GM23338 (cell line): ENCODE measurements at regions not wholly inside any gene's neighbourhood (a gene's known extent, or its start where the extent isn't known, plus 50 kb on each side); places are given as distances from the start of the nearest gene placed in this dataset.

ENCODE experiments used
- ATAC-seq: fragments of 200-7000 bp; cut with Tn5 transposase; 3 replicates; pipeline ENCODE4 v1.9.1; 2020
- DNase-seq: peaks from one replicate; pipeline ENCODE4 v3.0.0-alpha.2; 2015; ENCODE audit warnings: low spot score
- H2AFZ ChIP-seq: fragments of 200-600 bp; sonication (generic); 2 replicates; pipeline ENCODE4 v1.8.0; 2016; ENCODE audit warnings: antibody characterized with exemption, mild to moderate bottlenecking, moderate library complexity
- H3F3A ChIP-seq: fragments of 200-600 bp; sonication (generic); replicated peaks from 2 replicates; pipeline ENCODE4 v1.8.0; 2017; ENCODE audit warnings: antibody characterized with exemption, mixed run types, low read depth
- H3K27ac ChIP-seq: fragments of 200-600 bp; sonication (generic); 2 replicates; pipeline ENCODE4 v1.6.1; 2016; ENCODE audit warnings: low read depth
- H3K27me3 ChIP-seq: fragments of 200-600 bp; sonication (generic); 2 replicates; pipeline ENCODE4 v1.8.0; 2016; ENCODE audit warnings: mild to moderate bottlenecking, mixed run types, moderate library complexity; ENCODE audit not compliant: insufficient read depth
- H3K36me3 ChIP-seq: fragments of 200-600 bp; sonication (generic); 2 replicates; pipeline ENCODE4 v1.8.0; 2016; ENCODE audit warnings: mild to moderate bottlenecking; ENCODE audit not compliant: insufficient read depth
- H3K4me1 ChIP-seq: fragments of 200-600 bp; sonication (generic); 2 replicates; pipeline ENCODE4 v1.8.0; 2016; ENCODE audit warnings: mild to moderate bottlenecking, moderate library complexity; ENCODE audit not compliant: insufficient read depth
- H3K4me2 ChIP-seq: fragments of 200-600 bp; sonication (generic); 2 replicates; pipeline ENCODE4 v1.7.1; 2017; ENCODE audit warnings: mixed run types
- H3K4me3 ChIP-seq: fragments of 200-600 bp; sonication (generic); 2 replicates; pipeline ENCODE4 v1.6.1; 2016; ENCODE audit warnings: mixed run types
- H3K79me2 ChIP-seq: fragments of 200-600 bp; sonication (generic); replicated peaks from 2 replicates; pipeline ENCODE4 v1.8.0; 2017; ENCODE audit warnings: mild to moderate bottlenecking; ENCODE audit not compliant: insufficient read depth
- H3K9me2 ChIP-seq: fragments of 200-600 bp; sonication (generic); 2 replicates; pipeline ENCODE4 v1.8.0; 2017; ENCODE audit not compliant: insufficient read depth
- H4K20me1 ChIP-seq: fragments of 200-600 bp; sonication (generic); replicated peaks from 2 replicates; pipeline ENCODE4 v1.8.0; 2017; ENCODE audit warnings: mild to moderate bottlenecking; ENCODE audit not compliant: insufficient read depth
- H3K27ac Mint-ChIP-seq: 2 replicates; pipeline ENCODE4 v1.8.0; 2020; ENCODE audit warnings: inconsistent platforms, mild to moderate bottlenecking, moderate library complexity, mixed read lengths
- H3K27me3 Mint-ChIP-seq: 3 replicates; pipeline ENCODE4 v1.8.0; 2022; ENCODE audit warnings: low read depth, mild to moderate bottlenecking, moderate library complexity, mixed read lengths, inconsistent platforms; ENCODE audit not compliant: insufficient read depth, poor library complexity
- H3K36me3 Mint-ChIP-seq: 3 replicates; pipeline ENCODE4 v1.8.0; 2021; ENCODE audit warnings: low read depth, mild to moderate bottlenecking, inconsistent platforms, moderate library complexity, mixed read lengths
- H3K4me1 Mint-ChIP-seq: 3 replicates; pipeline ENCODE4 v1.8.0; 2020; ENCODE audit warnings: mild to moderate bottlenecking, inconsistent platforms, mixed read lengths
- H3K4me3 Mint-ChIP-seq: 3 replicates; pipeline ENCODE4 v1.8.0; 2021; ENCODE audit warnings: moderate library complexity, mild to moderate bottlenecking, inconsistent platforms, mixed read lengths
- H3K9me3 Mint-ChIP-seq: 3 replicates; pipeline ENCODE4 v1.8.0; 2020; ENCODE audit warnings: moderate library complexity, mild to moderate bottlenecking, inconsistent platforms, mixed read lengths
- ETS1 ChIP-seq: IDR thresholded peaks from 2 replicates; pipeline ENCODE4 v1.6.1; 2016; ENCODE audit warnings: antibody characterized with exemption
- EZH2 ChIP-seq: fragments of 200-600 bp; sonication (generic); IDR thresholded peaks from one replicate; pipeline ENCODE4 v1.8.0; 2017; ENCODE audit warnings: antibody characterized with exemption, mild to moderate bottlenecking, low read depth; ENCODE audit not compliant: unreplicated experiment
- EZH2phosphoT487 ChIP-seq: fragments of 200-600 bp; sonication (generic); IDR thresholded peaks from one replicate; pipeline ENCODE4 v1.8.1; 2018; ENCODE audit warnings: antibody characterized with exemption; ENCODE audit not compliant: unreplicated experiment
- JUNB ChIP-seq: IDR thresholded peaks from one replicate; pipeline ENCODE4 v1.6.1; 2016; ENCODE audit warnings: antibody characterized with exemption; ENCODE audit not compliant: unreplicated experiment
- POLR2AphosphoS5 ChIP-seq: IDR thresholded peaks from 2 replicates; pipeline ENCODE4 v1.6.1; 2016; ENCODE audit warnings: antibody characterized with exemption, low read depth
- STAT1 ChIP-seq: IDR thresholded peaks from one replicate; pipeline ENCODE4 v1.6.1; 2016; ENCODE audit warnings: antibody characterized with exemption; ENCODE audit not compliant: unreplicated experiment
- ZNF114 ChIP-seq: fragments of 250-450 bp; sonication (Bioruptor Pico); IDR thresholded peaks from 2 replicates; pipeline ENCODE4 v1.5.0; 2020; ENCODE audit warnings: mild to moderate bottlenecking, moderate library complexity
- ZNF462 ChIP-seq: fragments of 250-450 bp; sonication (Bioruptor Pico); IDR thresholded peaks from 2 replicates; pipeline ENCODE4 v1.5.0; 2020; ENCODE audit warnings: mild to moderate bottlenecking, moderate library complexity

- TF ChIP-seq ZNF462 (no peak), ETS1 (no peak)
Observed at GRCh38 chr5:158456756-158457155, 597.8 kb upstream of the CLINT1 start (continued).

GRCh38 chr5:158456241-158456640 lies 597.3 kb upstream of the CLINT1 start:
- Mint-ChIP-seq H3K36me3 (no peaks in the 10 kb centered on the region), H3K4me3 (no peak overlapping the region), H3K4me1 (no peaks in the 10 kb centered on the region), H3K27ac (no peak overlapping the region), H3K27me3 (no peaks in the 10 kb centered on the region), H3K9me3 (no peaks in the 10 kb centered on the region)
- H3K4me3 ChIP-seq: no peak overlapping the region
- no peak for ATAC-seq
- DNase-seq: no peak
- no peaks in the 10 kb centered on the region for H4K20me1 ChIP-seq
- H3F3A ChIP-seq: no peaks in the 10 kb centered on the region
- H3K9me2 ChIP-seq: no peaks in the 10 kb centered on the region
- no peaks in the 10 kb centered on the region for H3K4me1 ChIP-seq
- H3K79me2 ChIP-seq: no peaks in the 10 kb centered on the region
- H3K27ac ChIP-seq: no peak overlapping the region
- no peak overlapping the region for H2AFZ ChIP-seq
- H3K36me3 ChIP-seq: no peaks in the 10 kb centered on the region
- no peak overlapping the region for H3K4me2 ChIP-seq
- H3K27me3 ChIP-seq: no peaks in the 10 kb centered on the region
- TF ChIP-seq EZH2 (no peak), POLR2AphosphoS5 (no peak), ZNF114 (no peak), STAT1 (no peak), EZH2phosphoT487 (no peak), ETS1 (no peak), JUNB (no peak), ZNF462 (no peak)
